ENCODE measurements at regions not wholly inside any gene's neighbourhood (a gene's known extent, or its start where the extent isn't known, plus 50 kb on each side); places are given as distances from the start of the nearest gene placed in this dataset.
"Not testable (repeated sequence)": the region's sequence is repeated elsewhere in the genome, so short reads cannot be mapped to it uniquely, and the experiment has no call there.

GRCh38 chr7:65554-65953 lies 126.8 kb upstream of the FAM20C start:
- DNase-seq = no peak
- H3K9me3 Mint-ChIP-seq = no peaks in the 10 kb centered on the region
- no peaks in the 10 kb centered on the region for H3K36me3 Mint-ChIP-seq (ENCODE audit: low read depth)
- H3K4me3 Mint-ChIP-seq = no peak overlapping the region
- no peak for TF ChIP-seq CTCF (IDR thresholded peaks at IDR 0.05)
- H3K4me1 Mint-ChIP-seq = peaks cover 38% of the 10 kb centered on the region
- H3K27ac Mint-ChIP-seq = no peak overlapping the region
- H3K27me3 Mint-ChIP-seq (ENCODE audit: low read depth, poor library complexity) = peaks cover 3% of the 10 kb centered on the region

DNA sequence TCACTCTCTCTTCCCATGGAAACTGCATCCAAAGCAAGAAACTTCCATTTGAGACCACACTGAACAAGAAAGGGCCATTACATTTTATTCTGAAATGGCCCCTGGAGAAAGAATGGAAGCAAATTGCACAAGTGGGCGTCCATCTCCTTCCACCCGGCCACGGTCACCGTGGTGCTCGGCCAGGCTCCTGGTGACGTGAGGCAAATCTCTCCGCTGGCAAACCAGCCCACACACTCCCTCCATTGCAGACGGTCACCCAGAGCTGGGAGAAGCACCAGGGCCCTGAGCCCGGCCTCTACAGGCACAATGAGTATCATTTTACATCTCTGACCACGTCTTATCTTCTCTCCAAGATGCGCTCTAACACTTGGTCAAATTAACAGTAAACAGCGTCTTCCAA lies 126.1 kb upstream of the FAM20C start:
- Mint-ChIP-seq H3K27me3 (ENCODE audit: low read depth, poor library complexity) (peaks cover 3% of the 10 kb centered on the region), H3K4me3 (no peak overlapping the region), H3K27ac (no peak overlapping the region), H3K36me3 (ENCODE audit: low read depth) (no peaks in the 10 kb centered on the region), H3K9me3 (no peaks in the 10 kb centered on the region), H3K4me1 (peaks cover 36% of the 10 kb centered on the region)
- no peak for TF ChIP-seq CTCF (IDR thresholded peaks at IDR 0.05)
- DNase-seq = no peak

- no peaks in the 10 kb centered on the region for H3K36me3 Mint-ChIP-seq (ENCODE audit: low read depth)
- no peak overlapping the region for H3K4me3 Mint-ChIP-seq
- H3K27ac Mint-ChIP-seq = no peak overlapping the region
- TF ChIP-seq CTCF (IDR thresholded peaks at IDR 0.05) = no peak
- H3K4me1 Mint-ChIP-seq = peaks cover 34% of the 10 kb centered on the region
- no peaks in the 10 kb centered on the region for H3K9me3 Mint-ChIP-seq
- peaks cover 3% of the 10 kb centered on the region for H3K27me3 Mint-ChIP-seq (ENCODE audit: low read depth, poor library complexity)
- no peak for DNase-seq
Measured at GRCh38 chr7:66741-67140, 125.6 kb upstream of the FAM20C start.

GRCh38 chr7:67661-68395 lies 124.5 kb upstream of the FAM20C start:
- Mint-ChIP-seq H3K27ac (no peak overlapping the region), H3K27me3 (ENCODE audit: low read depth, poor library complexity) (peaks cover 6% of the 10 kb centered on the region), H3K9me3 (no peaks in the 10 kb centered on the region), H3K4me3 (no peak overlapping the region), H3K36me3 (ENCODE audit: low read depth) (no peaks in the 10 kb centered on the region), H3K4me1 (peaks cover 35% of the 10 kb centered on the region)
- TF ChIP-seq CTCF (IDR thresholded peaks at IDR 0.05) = no peak
- no peak for DNase-seq

DNA sequence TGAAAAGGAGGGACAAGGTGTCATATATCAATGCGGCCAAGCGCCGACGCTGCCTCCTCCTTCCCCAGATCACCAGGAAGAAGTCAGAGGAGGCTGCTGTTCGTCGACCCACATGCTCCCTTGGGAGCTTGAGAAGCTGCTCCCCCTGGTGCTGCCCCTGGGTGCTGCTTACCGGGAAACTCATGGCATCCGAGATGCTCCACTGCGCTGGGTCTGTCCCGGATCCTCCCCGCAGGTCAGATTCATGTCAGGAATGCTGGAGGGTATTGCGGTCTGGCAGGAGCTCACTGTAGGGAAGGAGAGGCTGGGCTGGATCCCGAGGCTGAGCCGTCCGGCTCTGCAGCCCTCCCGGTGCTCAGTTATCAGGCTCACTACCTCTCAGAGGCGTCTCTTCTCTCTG lies 123.7 kb upstream of the FAM20C start:
- peaks cover 38% of the 10 kb centered on the region for H3K4me1 Mint-ChIP-seq
- H3K9me3 Mint-ChIP-seq = no peaks in the 10 kb centered on the region
- H3K4me3 Mint-ChIP-seq = no peak overlapping the region
- peaks cover 6% of the 10 kb centered on the region for H3K27me3 Mint-ChIP-seq (ENCODE audit: low read depth, poor library complexity)
- no peak for DNase-seq
- H3K27ac Mint-ChIP-seq = no peak overlapping the region
- H3K36me3 Mint-ChIP-seq (ENCODE audit: low read depth) = no peaks in the 10 kb centered on the region
- TF ChIP-seq CTCF (IDR thresholded peaks at IDR 0.05) = no peak

- H3K27ac Mint-ChIP-seq; H3K27me3 Mint-ChIP-seq (ENCODE audit: low read depth, poor library complexity); H3K9me3 Mint-ChIP-seq; H3K4me3 Mint-ChIP-seq; H3K36me3 Mint-ChIP-seq (ENCODE audit: low read depth); DNase-seq: not testable (repeated sequence)
- peaks cover 39% of the 10 kb centered on the region for H3K4me1 Mint-ChIP-seq
Measured at GRCh38 chr7:69052-69451, 123.3 kb upstream of the FAM20C start.

DNA sequence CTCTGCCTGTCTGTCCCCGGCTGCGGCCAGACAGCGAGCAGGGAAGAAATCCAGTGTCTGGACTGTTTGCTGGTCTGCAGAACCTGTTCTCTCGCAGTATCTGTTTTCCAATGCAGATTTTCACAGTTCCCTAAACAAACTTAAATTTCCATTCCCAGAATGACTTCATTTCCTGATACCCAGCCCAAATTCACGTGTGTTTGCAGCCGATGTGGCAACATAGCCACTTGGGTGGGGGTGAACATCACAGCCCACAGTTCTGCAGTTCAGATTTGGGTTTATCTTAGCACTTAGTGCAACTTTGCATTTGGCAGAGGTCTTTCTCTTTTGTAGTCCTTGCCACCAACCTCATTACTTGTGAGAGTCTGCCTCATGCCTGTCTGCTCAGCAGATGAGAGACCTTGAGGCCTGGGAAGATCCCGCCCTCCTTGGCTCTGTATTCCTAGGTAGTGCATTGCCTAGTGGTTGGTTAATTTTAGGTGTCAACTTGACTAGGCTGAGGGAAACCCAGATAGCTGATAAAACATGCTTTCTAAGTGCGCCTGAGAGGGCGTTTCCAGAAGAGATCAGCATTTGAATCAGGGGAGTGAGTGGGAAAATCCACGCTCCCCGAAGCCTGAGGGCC lies 122.8 kb upstream of the FAM20C start:
- H3K36me3 Mint-ChIP-seq (ENCODE audit: low read depth); H3K9me3 Mint-ChIP-seq: not testable (repeated sequence)

DNA sequence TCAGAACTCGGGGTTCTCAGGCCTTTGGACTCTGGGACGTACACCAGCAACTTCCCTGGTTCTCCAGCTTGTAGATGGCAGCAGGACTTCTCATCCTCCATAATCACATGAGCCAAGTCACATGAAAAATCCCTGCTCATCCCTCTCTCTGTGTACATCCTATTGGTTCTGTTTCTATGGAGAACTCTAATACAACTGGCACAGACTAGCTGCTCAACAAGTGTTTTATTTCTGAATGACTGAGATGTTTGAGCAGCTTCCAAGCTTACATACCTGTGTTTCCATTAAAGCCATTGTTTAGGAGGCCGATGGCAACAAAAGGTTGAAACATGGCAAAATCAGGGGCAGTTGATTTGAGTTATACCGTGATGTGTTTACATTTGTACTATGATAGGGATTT lies 122.2 kb upstream of the FAM20C start:
- H3K9me3 Mint-ChIP-seq; H3K36me3 Mint-ChIP-seq (ENCODE audit: low read depth); H3K27me3 Mint-ChIP-seq (ENCODE audit: low read depth, poor library complexity); H3K4me3 Mint-ChIP-seq; DNase-seq; H3K27ac Mint-ChIP-seq: not testable (repeated sequence)
- peaks cover 28% of the 10 kb centered on the region for H3K4me1 Mint-ChIP-seq

More for the DNA sequence above, 122.8 kb upstream of the FAM20C start:
- not testable (repeated sequence) for DNase-seq; H3K27me3 Mint-ChIP-seq (ENCODE audit: low read depth, poor library complexity); H3K4me3 Mint-ChIP-seq; H3K27ac Mint-ChIP-seq
- peaks cover 34% of the 10 kb centered on the region for H3K4me1 Mint-ChIP-seq

DNA sequence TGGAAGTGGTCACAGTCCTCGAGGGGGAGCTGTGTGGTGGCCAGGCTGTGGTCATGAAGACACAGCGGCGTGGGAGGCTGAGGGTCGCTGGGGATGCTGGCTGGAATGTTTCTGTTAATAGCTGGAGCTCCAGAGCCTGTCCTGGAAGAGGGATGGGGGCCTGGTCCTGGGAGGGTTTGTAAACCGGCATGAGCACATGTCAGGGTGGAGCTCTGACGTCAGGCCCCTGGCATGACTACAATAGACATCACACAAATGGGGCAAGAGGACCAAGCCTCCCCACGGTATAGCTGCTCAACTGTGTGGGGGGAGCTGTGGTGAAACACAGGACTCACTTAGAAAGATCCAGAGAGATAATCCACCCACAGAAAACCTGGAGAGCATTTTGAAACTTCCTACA lies 121.4 kb upstream of the FAM20C start:
- not testable (repeated sequence) for H3K27ac Mint-ChIP-seq; H3K27me3 Mint-ChIP-seq (ENCODE audit: low read depth, poor library complexity); H3K36me3 Mint-ChIP-seq (ENCODE audit: low read depth); DNase-seq; H3K9me3 Mint-ChIP-seq; H3K4me3 Mint-ChIP-seq
- peaks cover 33% of the 10 kb centered on the region for H3K4me1 Mint-ChIP-seq

All from nephron progenitor cell (in vitro differentiated cells).